Skeletal muscle cell (primary cell): ENCODE measurements at regions not wholly inside any gene's neighbourhood (a gene's known extent, or its start where the extent isn't known, plus 50 kb on each side); places are given as distances from the start of the nearest gene placed in this dataset.
"Not testable (repeated sequence)": the region's sequence is repeated elsewhere in the genome, so short reads cannot be mapped to it uniquely, and the experiment has no call there.

ENCODE experiments used
- DNase-seq: peaks from one replicate; pipeline ENCODE4 v3.0.0-alpha.2; 2010; ENCODE audit warnings: low read depth
- H3K4me3 ChIP-seq: 2 replicates; pipeline ENCODE4 v1.5.1; 2011; ENCODE audit warnings: low read depth, mild to moderate bottlenecking, control low read depth, low read length, moderate library complexity

DNA sequence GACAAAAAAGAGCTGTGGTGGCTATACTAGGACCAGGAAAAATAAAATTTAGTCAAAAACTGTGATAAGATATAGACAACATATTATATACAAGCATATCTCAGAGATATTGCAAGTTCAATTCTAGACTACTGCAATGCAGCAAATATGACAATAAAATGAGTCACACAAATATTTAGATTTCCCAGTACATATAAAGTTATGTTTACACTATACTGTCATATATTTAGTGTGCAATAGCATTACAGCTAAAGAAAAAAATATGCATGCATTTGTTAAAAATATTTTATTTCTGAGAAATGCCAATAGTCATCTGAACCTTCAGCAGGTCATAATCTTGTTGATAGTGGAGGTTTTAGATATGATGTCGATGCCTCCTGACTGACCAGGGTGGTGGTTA is 72.1 kb downstream of the AKR1C4 start:
- DNase-seq: no peak
- H3K4me3 ChIP-seq: no peak overlapping the region

DNA sequence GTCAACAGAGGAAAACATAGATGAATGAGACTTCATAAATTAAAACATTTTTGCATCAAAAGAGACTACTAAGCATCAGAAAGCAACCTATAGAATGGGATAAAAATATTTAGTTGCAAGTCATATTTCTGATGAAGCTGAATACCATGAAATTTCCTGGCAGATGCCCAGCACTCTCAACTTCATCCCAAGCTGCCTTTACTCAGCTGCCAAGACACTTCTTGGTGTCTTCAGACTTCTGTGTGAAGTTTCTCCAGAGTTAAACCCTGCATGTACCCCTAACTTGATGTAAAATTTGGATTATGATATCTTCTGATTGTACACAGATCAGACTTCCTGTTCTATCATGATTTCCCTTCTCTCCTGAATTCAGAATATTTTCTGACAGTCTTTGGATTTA is 73.2 kb downstream of the AKR1C4 start:
- DNase-seq: no peak

DNA sequence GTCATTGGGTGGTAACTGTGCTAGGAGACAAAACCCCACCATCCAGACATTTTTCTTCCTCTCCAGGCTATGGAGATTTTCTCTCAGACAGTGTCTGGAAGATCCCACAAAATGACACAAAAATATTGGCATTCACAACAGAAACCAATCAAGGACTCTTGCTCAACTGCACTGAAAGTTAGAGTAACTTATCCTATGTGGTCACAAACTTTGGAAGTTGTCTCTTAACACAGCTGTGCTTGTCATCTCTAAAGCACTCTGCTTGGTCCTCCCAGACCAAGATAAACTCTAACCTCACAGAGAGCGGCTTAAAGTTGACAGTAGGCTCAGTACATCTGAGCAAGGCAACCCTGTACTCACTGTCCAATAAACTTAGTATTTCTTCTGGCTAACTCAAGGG is 74.9 kb downstream of the AKR1C4 start:
- no peak for DNase-seq
- no peak overlapping the region for H3K4me3 ChIP-seq

More for the DNA sequence above, 73.2 kb downstream of the AKR1C4 start:
- no peak overlapping the region for H3K4me3 ChIP-seq

DNA sequence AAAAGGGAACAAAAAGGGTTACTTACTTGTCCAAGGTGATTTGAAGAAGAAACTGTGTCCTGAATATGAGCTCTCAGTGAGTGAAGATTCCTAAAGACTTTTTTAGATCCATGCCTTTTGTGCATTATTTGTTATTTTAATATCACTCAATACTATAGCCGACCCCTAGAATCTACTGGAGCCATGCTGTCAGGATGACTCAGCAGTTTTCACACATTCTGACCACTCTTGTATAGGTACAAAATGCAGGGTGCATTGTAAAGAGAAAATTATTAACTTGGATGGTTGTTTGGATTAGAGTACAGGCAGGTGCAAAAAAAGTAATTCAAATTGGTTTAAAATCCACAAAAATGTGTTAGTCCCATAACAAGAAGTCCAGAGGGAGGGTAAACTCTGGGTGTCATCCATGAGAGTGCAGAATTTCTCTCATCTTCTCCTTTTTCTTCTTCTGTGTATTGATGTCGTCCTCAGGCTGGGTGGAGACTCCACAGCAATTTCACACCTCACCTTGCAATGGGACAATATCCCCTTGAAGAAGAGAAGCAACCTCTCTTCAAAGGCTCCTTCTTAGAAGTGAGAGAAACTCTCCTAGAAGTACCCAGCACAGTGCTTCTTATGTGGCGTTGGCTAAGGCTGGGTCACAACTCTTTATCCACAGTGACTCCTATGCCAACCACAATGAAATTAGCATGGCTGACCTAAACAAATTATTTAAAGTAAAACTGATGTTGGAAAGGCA is 75.6 kb downstream of the AKR1C4 start:
- no peak for DNase-seq
- no peak overlapping the region for H3K4me3 ChIP-seq

DNA sequence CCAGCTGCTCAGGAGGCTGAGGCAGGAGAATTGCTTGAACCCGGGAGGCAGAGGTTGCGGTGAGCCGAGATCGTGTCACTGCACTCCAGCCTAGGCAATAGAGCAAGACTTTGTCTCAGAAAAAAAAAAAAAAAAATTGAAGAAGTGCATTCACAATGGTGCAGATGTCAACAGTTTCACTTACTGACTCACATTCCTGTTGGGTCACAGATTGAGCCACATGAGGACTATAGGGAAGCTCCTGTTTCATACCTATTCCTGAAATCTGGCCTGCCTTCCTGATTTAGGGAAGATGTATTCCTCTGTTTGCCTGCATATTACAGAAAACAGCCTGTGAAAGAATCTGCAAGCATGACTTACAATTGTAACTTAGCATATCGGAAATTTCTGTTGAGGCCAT is 78.2 kb downstream of the AKR1C4 start:
- no peak overlapping the region for H3K4me3 ChIP-seq
- DNase-seq: no peak

DNA sequence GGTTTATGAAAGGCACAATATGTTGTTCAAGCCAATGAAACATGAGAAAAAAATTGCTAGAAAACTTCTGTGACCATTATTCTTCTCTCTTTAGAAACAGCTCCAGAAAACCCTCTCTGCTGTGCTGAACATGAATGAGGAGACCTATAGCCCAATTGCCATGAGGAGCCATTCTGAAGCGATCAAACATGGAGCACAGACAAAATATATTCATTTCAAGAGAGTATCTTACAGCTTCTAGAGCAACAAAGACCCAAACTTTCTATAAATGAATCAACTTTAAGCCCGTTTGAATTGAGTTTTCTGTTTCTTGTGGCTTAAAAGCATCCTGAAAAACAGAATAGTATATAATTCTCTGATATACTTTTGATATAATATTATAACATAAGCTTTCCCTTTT is 83.4 kb upstream of the UCN3 start:
- DNase-seq: no peak
- H3K4me3 ChIP-seq: no peak overlapping the region

DNA sequence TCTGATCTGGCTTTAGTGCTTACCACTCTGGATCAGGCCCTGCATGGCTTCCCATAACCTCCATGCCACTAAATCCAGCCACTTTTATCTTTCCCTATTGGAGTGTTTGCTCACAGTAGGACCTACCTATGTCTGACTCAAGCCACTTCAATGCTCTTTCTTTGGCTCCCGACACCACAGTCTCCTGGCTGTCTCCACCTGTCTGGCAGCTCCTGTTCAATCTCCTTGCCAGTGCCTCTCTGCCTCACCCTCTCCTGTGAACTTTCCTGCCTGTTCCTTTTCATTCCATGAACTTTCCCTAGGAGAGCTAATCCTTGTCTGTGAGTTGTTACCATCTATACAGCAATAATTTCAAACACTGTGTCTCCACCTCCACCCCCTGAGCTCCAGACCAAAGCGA is 82.6 kb upstream of the UCN3 start:
- DNase-seq: no peak
- no peak overlapping the region for H3K4me3 ChIP-seq

DNA sequence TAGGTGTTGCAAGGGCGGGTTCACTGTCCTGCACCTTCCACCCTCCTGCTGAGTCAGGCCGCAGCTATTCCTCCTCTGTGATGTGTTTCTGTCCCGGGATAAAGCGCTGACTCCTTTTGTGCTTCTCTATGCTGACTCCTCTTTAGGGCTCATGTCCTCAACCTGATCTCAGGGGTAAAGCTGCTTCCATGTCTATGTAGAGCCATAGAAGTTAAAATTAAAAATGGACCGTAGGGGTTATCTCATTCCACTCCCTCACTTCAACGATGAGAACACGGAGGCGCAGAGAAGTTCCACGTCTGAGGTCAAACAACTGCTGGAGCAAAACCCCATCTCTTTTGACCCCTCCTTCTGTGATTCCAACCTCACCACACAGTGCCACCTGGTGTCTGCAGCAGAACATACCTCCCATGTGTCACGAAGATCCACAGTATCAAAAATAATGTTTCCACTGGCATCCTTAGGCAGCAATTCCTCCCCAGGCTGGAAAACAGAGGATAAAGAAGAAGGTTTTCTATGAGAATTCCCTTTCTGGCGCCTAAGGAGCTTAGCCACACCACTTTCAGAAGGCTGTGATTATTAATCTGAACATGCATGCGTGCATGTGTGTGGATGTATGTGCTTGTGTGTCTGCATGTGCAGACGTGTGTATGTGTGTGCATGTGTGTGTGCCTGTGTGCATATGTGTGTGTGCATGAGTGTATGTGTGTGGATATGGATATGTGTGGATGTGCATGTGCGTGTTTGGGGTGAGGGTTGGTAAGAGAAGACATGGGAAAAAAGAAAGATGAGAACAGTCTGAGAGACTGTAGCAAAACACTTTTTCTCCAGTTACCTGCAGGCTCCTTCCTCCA is 81.2 kb upstream of the UCN3 start:
- no peak for DNase-seq
- no peak overlapping the region for H3K4me3 ChIP-seq

DNA sequence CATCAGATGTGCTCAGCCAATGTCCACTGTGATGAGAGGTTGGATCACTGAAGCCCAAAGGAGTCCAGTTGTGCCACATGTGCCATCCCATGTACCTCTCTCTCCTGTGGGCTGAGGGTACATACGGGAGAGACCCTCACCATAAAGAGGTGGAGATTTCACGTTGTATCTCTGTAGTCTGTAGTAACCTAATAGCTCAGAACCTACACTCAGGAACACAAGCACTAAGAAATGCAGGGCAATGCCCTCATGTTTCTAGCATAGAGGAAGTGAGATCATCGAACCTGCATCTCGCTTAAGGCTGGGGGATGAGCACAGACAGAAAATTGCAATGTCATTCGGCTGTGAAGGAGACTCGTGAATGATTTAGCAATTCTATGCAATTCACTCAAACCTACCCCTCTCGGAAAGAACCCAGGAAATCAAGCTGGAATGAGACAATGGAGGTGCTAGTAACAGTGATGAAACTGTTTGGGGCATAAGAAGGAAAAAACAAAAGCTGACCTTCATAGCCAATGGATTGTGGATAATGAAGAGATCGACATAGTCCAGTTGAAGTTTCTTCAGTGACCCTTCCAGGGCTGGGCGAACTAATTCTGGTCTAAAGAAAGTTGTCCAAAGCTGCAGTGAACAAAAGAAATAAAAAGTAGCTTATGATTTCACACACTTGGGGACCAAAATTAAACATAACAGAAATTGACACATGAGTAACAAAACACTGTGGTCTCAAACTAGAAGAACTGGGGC is 80.3 kb upstream of the UCN3 start:
- H3K4me3 ChIP-seq: no peak overlapping the region
- DNase-seq: peak; percentile 74

DNA sequence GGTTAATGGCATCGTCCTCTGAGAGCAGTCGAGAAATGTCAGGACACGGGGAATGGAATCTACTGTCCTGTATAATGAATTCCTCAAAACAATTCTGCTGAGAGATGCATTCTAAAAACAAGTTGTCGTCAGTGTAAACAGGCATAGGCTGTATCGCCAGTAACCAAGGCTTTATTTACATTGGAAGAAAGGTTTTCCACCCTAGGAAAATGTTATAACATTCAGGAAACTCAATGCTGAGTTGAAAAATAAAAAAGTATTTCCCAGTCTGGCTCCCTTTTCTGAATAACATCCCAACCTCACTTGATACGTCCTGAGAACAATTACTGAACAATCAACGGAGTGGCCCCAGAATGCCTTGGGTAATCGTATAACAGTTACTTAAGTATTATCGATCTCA is 79.6 kb upstream of the UCN3 start:
- H3K4me3 ChIP-seq: no peak overlapping the region
- DNase-seq: no peak

DNA sequence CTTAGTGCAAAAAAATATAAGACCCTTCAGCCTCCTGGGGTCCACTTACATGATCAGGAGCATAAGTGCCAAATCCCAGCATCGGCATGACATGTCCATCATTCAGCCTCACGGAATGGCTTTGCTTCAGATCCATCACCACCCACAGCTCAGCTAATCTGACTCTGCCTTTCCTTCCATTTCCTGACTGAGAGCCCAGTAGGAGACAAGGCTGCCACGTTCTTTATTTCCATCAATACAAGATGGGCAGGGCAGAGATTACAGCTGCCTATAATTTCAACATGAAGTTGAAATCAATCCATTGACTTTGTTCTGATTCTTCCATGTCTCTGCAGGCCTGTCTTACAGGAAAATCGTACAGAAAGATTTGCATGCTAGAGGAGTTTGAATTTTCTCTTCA is 76.4 kb upstream of the UCN3 start:
- no peak for DNase-seq
- H3K4me3 ChIP-seq: no peak overlapping the region

DNA sequence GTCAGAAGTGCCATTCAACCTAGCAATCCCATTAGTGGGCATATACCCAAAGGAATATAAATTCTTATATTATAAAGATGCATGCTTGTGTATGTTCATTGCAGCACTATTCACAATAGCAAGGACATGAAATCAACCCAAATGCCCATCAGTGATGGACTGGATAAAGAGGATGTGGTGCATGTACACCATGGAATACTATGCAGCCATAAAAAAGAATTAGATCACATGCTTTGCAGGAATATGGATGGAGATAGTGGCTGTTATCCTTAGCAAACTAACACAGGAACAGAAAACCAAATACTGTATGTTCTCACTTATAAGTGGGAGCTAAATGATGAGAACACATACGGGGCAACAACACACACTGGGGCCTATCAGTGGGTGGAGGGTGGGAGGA is 75.5 kb upstream of the UCN3 start:
- DNase-seq, H3K4me3 ChIP-seq: not testable (repeated sequence)

DNA sequence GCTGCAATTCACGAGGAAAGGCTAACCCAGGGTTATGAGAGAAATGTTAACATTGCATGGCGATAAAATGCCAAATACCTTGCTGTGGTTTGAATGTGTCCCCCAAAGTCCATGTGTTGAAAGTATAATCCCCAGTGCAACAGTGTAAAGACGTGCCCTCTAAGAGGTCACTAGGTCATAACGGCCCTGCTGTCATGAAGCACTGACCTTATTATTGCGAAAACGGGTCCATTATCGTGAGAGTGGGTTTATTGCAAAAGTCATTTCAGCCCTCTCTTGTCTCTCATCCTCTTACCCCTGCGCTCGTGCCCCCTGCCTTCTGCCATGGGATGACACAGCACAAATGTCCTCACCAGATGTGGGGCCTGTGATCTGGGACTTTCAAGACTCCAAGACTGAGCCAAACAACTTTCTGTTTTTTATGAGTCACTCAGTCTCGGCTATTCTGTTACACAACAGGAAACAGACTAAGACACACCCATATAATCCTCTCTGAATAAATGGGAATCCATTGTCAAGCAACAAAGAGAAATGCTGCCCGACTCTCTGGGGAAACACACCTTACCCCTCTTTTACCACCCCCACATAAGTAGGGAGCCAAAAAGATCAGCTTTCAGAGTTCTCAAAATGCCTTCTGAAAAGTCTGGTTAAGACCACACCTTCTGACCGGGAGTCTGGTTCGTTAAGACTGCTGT is 73.1 kb upstream of the UCN3 start:
- H3K4me3 ChIP-seq: no peak overlapping the region
- peak; percentile 83 for DNase-seq

DNA sequence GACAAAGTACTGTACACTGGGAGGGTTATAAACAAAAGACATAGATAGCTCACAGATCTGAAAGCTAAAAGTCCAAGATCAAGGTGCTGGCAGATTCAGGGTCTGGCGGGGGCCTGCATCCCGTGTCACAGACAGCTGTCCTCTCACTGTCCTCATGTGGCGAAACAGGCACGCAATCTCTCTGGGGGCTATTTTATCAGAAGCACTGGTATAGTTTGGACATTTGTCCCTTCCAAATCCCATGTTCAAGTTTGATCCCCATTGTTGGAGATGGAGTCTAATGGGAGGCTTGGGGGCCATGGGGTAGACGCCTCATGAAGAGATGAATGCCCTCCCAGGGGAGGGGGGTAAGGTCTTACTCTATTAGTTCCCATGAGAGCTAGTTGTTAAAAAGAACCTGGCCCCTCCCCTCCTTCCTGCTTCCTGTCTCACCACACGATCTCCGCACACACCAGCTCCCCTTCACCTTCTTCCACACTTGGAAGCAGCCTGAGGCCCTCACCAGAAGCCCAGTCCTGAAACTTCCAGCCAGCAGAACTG is 72.5 kb upstream of the UCN3 start:
- DNase-seq: no peak
- H3K4me3 ChIP-seq: no peak overlapping the region

DNA sequence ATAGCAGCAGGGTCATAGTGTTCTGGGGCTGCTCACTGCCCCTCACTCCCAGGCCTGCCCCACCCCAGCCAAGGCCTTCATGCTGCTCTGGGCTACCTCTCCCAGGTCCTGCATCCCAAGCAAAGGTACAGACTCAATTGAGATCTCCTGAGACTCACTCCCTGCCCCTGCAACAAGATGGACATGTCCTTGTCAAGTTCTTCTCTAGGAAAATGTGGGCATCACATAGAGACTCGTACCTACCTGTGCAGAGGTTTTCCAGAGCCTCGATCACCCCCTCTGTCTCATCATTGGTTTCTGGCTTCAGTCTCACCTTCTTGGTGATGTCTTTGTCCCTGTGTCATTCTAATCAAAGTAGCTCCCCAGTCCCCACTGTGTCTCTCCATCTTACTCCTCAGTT is 71.8 kb upstream of the UCN3 start:
- not testable (repeated sequence) for DNase-seq, H3K4me3 ChIP-seq

DNA sequence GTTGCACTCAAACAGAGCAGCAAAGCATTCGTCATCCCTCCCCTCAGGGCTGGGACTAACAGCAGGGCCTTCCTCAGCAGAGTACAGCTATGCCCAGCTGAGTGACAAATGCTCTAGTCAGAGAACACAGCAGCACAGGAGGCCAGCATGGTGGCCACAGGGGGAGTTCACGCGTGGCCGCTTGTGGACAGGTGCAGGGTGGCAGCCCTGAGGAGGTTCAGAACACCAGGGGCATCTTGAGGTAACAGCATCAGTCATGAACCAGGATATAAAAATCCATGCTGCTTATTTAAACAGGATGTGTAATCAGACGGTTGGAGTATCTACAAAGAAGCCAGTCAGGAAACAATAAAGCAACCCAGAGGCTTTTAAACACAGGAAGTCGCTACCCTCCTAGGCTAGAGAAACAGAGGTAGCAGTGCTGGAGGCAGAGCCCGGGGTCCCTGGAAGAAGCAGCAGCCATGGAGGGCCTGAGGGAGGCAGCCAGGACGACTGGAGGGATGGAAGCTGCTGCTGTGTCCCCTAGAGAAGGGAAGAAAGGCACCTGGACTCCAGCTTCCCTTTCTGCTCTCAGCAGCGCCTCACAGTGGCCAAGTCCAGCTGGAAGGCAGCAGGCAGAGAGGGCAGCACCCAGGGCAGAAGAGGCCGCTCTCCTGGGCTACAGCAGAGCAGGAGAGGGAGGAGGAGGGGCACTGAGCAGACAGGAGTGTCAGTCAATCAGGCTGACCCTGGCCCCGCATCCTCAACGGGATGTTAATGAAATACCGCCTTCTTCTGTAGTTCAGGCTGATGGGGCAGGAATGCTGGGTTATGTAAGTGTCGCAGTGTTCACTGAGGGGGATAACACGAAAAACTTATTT is 70.8 kb upstream of the UCN3 start:
- no peak for DNase-seq
- no peak overlapping the region for H3K4me3 ChIP-seq

DNA sequence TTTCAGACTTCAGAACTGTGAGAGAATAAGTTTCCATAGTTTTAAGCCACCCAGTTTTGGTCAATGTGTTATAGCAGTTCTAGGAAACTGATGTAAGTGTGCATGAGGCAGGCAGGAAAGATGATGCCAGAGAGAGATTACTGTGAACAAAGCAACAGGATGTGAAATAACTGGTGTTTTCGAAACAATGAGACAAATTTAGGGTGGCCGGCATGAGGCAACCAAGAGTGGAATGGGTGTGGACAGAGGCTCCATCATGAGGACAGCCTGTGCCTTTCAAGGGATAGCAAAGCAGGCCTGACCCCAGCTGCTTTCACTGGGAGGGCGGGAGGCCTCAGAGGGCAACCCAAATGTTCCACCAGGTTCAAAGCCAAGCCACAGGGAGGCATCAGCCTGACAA is 67.3 kb upstream of the UCN3 start:
- no peak overlapping the region for H3K4me3 ChIP-seq
- DNase-seq: peak; percentile 48

DNA sequence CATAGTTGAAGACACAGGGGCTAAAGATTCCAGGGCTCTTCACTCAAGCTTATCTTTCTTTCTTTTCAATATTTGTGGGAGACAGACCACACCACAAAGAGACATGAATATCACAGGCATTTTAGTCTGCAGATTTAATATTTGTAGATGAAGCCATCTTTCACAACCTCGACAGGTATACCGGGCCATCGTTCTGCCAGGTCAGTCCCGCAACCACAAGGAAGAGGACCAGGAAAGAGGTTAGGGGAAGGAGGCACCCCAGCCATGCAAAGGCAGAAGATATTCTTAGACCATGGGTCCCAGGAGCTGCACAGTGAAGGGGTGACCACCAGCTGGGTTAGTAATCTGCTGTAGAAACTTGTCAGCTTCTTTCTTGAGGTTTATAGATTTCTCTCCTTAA is 66.8 kb upstream of the UCN3 start:
- no peak for DNase-seq
- H3K4me3 ChIP-seq: no peak overlapping the region

DNA sequence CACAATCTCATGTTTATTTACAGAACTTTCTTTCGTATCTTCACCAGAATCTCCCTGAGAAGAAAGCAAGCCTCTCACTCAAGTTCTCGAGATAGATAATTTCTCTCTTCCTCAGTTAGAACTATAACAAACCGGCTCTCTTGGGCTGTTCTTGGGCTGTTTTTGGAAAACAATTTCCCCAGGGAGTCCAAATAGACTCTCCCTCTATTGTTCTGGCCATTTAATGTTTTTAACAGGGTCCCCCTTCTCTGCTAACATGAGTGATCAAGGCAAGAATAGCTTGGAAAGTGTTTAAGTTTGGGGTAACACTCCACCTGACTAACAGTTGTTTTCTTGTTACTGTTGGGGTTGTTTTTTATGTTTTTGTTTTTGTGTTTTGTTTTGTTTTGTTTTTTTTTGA is 64.8 kb upstream of the UCN3 start:
- H3K4me3 ChIP-seq: no peak overlapping the region
- no peak for DNase-seq
